ENCODE measurements at regions not wholly inside any gene's neighbourhood (a gene's known extent, or its start where the extent isn't known, plus 50 kb on each side); places are given as distances from the start of the nearest gene placed in this dataset.

DNA sequence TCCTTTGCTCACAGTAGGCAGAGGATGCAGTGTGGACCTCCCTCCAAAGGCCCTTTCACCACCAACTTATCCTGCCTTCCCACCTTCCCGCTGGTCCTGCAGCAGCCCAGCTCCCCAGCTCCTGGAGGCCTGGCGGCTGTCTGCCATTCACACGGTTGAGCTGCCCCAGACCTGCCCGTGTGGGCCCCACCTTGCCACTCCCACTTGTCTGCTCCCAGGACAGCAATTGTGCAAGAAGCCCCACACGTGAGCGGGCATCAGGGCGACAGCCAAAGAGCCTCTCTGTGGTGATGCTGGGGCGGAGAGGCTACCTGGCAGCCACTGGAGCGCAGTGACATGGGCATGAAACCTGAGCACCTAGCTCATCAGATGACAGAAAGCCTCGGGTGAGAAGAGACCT, 248.6 kb upstream of the MAF start:
- POLR2A ChIA-PET = no interaction called here
- intact Hi-C loops (cut with micrococcal nuclease) = no loop called here
- no peak overlapping the region for H3K27ac ChIP-seq (ENCODE audit: insufficient read depth, low read depth, low read length)

More for the DNA sequence above, 248.6 kb upstream of the MAF start:
- no peaks in the 10 kb centered on the region for H3K79me2 ChIP-seq (ENCODE audit: control insufficient read depth, insufficient read depth, low read length)
- H3K4me1 ChIP-seq (ENCODE audit: control insufficient read depth, extremely low read depth, insufficient read depth, low read length) = no peaks in the 10 kb centered on the region
- H3K27me3 ChIP-seq (ENCODE audit: control insufficient read depth in 2 of 2, insufficient read depth in 2 of 2, low read length in 2 of 2) = no peaks in the 10 kb centered on the region
- H3K4me3 ChIP-seq (replicated peaks in 1 of 3; ENCODE audit: insufficient read depth in 1 of 3, low read depth in 1 of 3, low read length in 3 of 3) = no peak overlapping the region
- no peak overlapping the region for H3K9ac ChIP-seq (replicated peaks; ENCODE audit: extremely low read depth, insufficient read depth, low read length)
- dilution Hi-C loops (cut with MboI; ENCODE audit: extremely low pct_ligation_motif_present, low sequenced_read_pairs) = no loop called here
- no peak for FAIRE-seq
- H3K9me1 ChIP-seq (replicated peaks; ENCODE audit: control insufficient read depth, extremely low read depth, insufficient read depth, low read length) = no peaks in the 10 kb centered on the region
- no peaks in the 10 kb centered on the region for H4K20me1 ChIP-seq (replicated peaks; ENCODE audit: control insufficient read depth, extremely low read depth, insufficient read depth, low read length)
- no peak overlapping the region for H2AFZ ChIP-seq (ENCODE audit: low read depth, low read length)
- BruUV-seq (replicated peaks) = no TSS peak
- no peak overlapping the region for H3K4me2 ChIP-seq (ENCODE audit: insufficient read depth, low read length)
- H3K36me3 ChIP-seq (ENCODE audit: control insufficient read depth in 2 of 2, extremely low read depth in 1 of 2, insufficient read depth in 2 of 2, low read length in 2 of 2) = no peaks in the 10 kb centered on the region
- CTCF ChIA-PET = no interaction called here
- TF ChIP-seq MYC (IDR thresholded peaks at IDR 0.05; ENCODE audit: low read depth, low read length) (no peak), CTCF (IDR thresholded peaks at IDR 0.05; ENCODE audit: extremely low read depth in 1 of 2, insufficient read depth in 1 of 2, low read depth in 1 of 2, low read length in 2 of 2) (no peak), JUN (IDR thresholded peaks at IDR 0.05; ENCODE audit: borderline replicate concordance, insufficient read depth, insufficient read length, low read depth) (no peak), POLR2A (IDR thresholded peaks at IDR 0.05; ENCODE audit: low read depth, low read length) (no peak), POLR2AphosphoS5 (IDR thresholded peaks at IDR 0.05; ENCODE audit: insufficient read depth, low read depth, low read length) (no peak), FOS (IDR thresholded peaks at IDR 0.05; ENCODE audit: borderline replicate concordance, insufficient read depth, low read length) (no peak), EZH2 (IDR thresholded peaks at IDR 0.05; ENCODE audit: borderline replicate concordance, low read depth, low read length, severe bottlenecking) (no peak), GATA2 (IDR thresholded peaks at IDR 0.05; ENCODE audit: insufficient read depth, insufficient read length, low read depth, low read length) (no peak)
- TF ChIP-seq, protein P1, sequence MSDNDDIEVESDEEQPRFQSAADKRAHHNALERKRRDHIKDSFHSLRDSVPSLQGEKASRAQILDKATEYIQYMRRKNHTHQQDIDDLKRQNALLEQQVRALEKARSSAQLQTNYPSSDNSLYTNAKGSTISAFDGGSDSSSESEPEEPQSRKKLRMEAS (IDR thresholded peaks at IDR 0.05; ENCODE audit: insufficient read depth, insufficient read length) = no peak
- H3K9me3 ChIP-seq (replicated peaks; ENCODE audit: control insufficient read depth, insufficient read depth, low read length) = no peaks in the 10 kb centered on the region
- no peak for DNase-seq (ENCODE audit: low read depth, low spot score)

All from endothelial cell of umbilical vein (primary cell).